Peyer's patch (tissue), 4 donors: ENCODE measurements at regions not wholly inside any gene's neighbourhood (a gene's known extent, or its start where the extent isn't known, plus 50 kb on each side); places are given as distances from the start of the nearest gene placed in this dataset.

Experiments
- POLR2A ChIP-seq, 2 donors: fragments of 450-650 bp; IDR thresholded peaks; one replicate each; pipeline ENCODE4 v1.5.1; 2017; ENCODE audit warnings: antibody characterized with exemption in 2 of 2, mild to moderate bottlenecking in 2 of 2, moderate library complexity in 2 of 2
- TF ChIP-seq, protein P1 (sequence below), 6 experiments: fragments of 450-650 bp in 4 of 6; fragments of 200-600 bp in 2 of 6; sonication (generic) in 1 of 6; IDR thresholded peaks; one replicate each; pipeline ENCODE4 v1.5.1; 2017 to 2019; ENCODE audit warnings: antibody characterized with exemption in 6 of 6, mild to moderate bottlenecking in 3 of 6, moderate library complexity in 1 of 6

DNA sequence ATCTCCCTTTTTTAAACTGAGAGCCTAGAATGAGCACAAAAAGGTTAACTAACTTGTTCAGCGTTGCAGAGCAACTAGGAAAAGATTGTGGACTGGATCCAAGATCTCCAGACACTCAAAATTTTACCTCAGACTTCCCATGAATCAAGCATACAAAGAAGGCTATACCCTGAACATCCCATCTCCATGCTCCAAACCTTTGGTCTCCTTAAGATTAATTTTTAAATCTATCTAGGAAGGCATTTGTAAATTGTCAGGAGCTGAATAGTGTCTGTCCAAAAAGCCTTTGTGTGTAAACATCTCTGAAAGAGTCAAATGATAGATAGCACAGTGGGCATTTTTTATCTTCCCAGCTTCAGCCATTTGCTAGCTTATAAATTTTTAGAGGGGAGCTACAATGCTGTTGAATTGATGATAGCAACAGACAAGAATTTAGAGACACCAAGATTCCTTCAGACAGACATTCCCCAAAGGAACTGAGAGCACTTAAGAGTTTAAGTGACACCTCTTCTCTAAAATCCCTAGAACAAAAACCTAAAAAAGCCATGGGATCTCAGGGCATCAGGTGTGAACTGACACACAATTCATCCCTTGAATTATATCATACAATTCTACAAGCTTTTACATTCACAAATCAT lies 480.8 kb upstream of the FAM241A start:
- TF ChIP-seq, protein P1, sequence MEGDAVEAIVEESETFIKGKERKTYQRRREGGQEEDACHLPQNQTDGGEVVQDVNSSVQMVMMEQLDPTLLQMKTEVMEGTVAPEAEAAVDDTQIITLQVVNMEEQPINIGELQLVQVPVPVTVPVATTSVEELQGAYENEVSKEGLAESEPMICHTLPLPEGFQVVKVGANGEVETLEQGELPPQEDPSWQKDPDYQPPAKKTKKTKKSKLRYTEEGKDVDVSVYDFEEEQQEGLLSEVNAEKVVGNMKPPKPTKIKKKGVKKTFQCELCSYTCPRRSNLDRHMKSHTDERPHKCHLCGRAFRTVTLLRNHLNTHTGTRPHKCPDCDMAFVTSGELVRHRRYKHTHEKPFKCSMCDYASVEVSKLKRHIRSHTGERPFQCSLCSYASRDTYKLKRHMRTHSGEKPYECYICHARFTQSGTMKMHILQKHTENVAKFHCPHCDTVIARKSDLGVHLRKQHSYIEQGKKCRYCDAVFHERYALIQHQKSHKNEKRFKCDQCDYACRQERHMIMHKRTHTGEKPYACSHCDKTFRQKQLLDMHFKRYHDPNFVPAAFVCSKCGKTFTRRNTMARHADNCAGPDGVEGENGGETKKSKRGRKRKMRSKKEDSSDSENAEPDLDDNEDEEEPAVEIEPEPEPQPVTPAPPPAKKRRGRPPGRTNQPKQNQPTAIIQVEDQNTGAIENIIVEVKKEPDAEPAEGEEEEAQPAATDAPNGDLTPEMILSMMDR (IDR thresholded peaks at IDR 0.05): no peak
- no peak for TF ChIP-seq POLR2A (IDR thresholded peaks at IDR 0.05)
